ENCODE measurements at regions not wholly inside any gene's neighbourhood (a gene's known extent, or its start where the extent isn't known, plus 50 kb on each side); places are given as distances from the start of the nearest gene placed in this dataset.

- DNase-seq (ENCODE audit: low read depth), result no peak
Measured at GRCh38 chr20:9919271-9920014, 80.6 kb upstream of the PAK5 start.

- DNase-seq (ENCODE audit: low read depth), result no peak
Measured at GRCh38 chr20:9918348-9918747, 79.5 kb upstream of the PAK5 start.

GRCh38 chr20:9916761-9917160 lies 77.9 kb upstream of the PAK5 start:
- no peak for DNase-seq (ENCODE audit: low read depth)

GRCh38 chr20:9912858-9913434 lies 74.1 kb upstream of the PAK5 start:
- DNase-seq (ENCODE audit: low read depth), result peak; percentile 46

- no peak for DNase-seq (ENCODE audit: low read depth)
Measured at GRCh38 chr20:9912290-9912689, 73.4 kb upstream of the PAK5 start.

GRCh38 chr20:9911519-9911918 lies 72.6 kb upstream of the PAK5 start:
- DNase-seq (ENCODE audit: low read depth), result no peak

- no peak for DNase-seq (ENCODE audit: low read depth)
Measured at GRCh38 chr20:9909167-9909566, 70.3 kb upstream of the PAK5 start.

GRCh38 chr20:9903048-9903655 lies 64.3 kb upstream of the PAK5 start:
- DNase-seq (ENCODE audit: low read depth), result no peak

- DNase-seq (ENCODE audit: low read depth), result peak; percentile 16
Measured at GRCh38 chr20:9889270-9889981, 50.5 kb upstream of the PAK5 start.

All from EH (cell line).